ENCODE measurements at regions not wholly inside any gene's neighbourhood (a gene's known extent, or its start where the extent isn't known, plus 50 kb on each side); places are given as distances from the start of the nearest gene placed in this dataset.
"Not testable (repeated sequence)": the region's sequence is repeated elsewhere in the genome, so short reads cannot be mapped to it uniquely, and the experiment has no call there.

GRCh38 chr2:3115301-3116042 lies 262.1 kb downstream of the EIPR1 start:
- no peak for DNase-seq (ENCODE audit: low read depth)

GRCh38 chr2:3114406-3115185 lies 263.0 kb downstream of the EIPR1 start:
- DNase-seq (ENCODE audit: low read depth), result no peak

- no peak for DNase-seq (ENCODE audit: low read depth)
Observed at GRCh38 chr2:3113769-3114168, 263.8 kb downstream of the EIPR1 start.

- no peak for DNase-seq (ENCODE audit: low read depth)
Observed at GRCh38 chr2:3113122-3113521, 264.5 kb downstream of the EIPR1 start.

GRCh38 chr2:3112553-3112952 lies 265.1 kb downstream of the EIPR1 start:
- DNase-seq (ENCODE audit: low read depth), result no peak

GRCh38 chr2:3112131-3112530 lies 265.5 kb downstream of the EIPR1 start:
- no peak for DNase-seq (ENCODE audit: low read depth)

GRCh38 chr2:3110994-3111666 lies 266.5 kb downstream of the EIPR1 start:
- DNase-seq (ENCODE audit: low read depth), result no peak

GRCh38 chr2:3110555-3110954 lies 267.1 kb downstream of the EIPR1 start:
- DNase-seq (ENCODE audit: low read depth), result no peak

GRCh38 chr2:3108710-3109702 lies 268.6 kb downstream of the EIPR1 start:
- no peak for DNase-seq (ENCODE audit: low read depth)

- DNase-seq (ENCODE audit: low read depth), result no peak
Observed at GRCh38 chr2:3108105-3108504, 269.5 kb downstream of the EIPR1 start.

GRCh38 chr2:3107567-3107966 lies 270.1 kb downstream of the EIPR1 start:
- DNase-seq (ENCODE audit: low read depth), result no peak

- DNase-seq (ENCODE audit: low read depth), result no peak
Observed at GRCh38 chr2:3105814-3106569, 271.6 kb downstream of the EIPR1 start.

GRCh38 chr2:3104958-3105813 lies 272.4 kb downstream of the EIPR1 start:
- DNase-seq (ENCODE audit: low read depth), result not testable (repeated sequence)

- no peak for DNase-seq (ENCODE audit: low read depth)
Observed at GRCh38 chr2:3104261-3104660, 273.4 kb downstream of the EIPR1 start.

GRCh38 chr2:3102922-3103569 lies 274.6 kb downstream of the EIPR1 start:
- no peak for DNase-seq (ENCODE audit: low read depth)

- no peak for DNase-seq (ENCODE audit: low read depth)
Observed at GRCh38 chr2:3102081-3102921, 275.3 kb downstream of the EIPR1 start.

- no peak for DNase-seq (ENCODE audit: low read depth)
Observed at GRCh38 chr2:3101016-3101942, 276.3 kb downstream of the EIPR1 start.
